Stimulated activated CD4-positive, alpha-beta T cell treated with anti-CD3 and anti-CD28 coated beads, Interleukin-4, amount 100 ng/mL, for 4 hours (primary cell): ENCODE measurements at regions not wholly inside any gene's neighbourhood (a gene's known extent, or its start where the extent isn't known, plus 50 kb on each side); places are given as distances from the start of the nearest gene placed in this dataset.

Experiments
- DNase-seq, 2 experiments: peaks; one replicate each; pipeline ENCODE4 v3.0.0-alpha.2; 2020

DNA sequence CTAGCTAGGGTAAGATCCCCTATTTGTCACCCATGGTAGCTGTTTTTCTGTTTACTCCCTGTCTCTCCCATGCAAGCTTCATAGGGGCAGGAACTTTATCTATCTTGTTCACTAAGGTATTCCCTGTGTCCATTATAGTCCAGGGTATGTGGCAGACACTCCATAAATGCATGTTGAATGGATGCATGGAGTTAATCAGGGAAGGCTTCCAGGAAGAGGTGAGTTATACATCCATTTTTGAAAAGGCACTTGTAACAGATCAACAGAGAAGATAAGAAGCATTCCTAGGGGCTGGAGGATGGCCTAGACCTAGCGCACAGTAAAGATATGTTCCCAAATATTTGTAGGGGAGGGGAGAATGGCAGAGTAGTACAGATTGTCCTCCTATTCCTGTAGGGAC, 130.3 kb downstream of the BUD13 start:
- no peak for DNase-seq

DNA sequence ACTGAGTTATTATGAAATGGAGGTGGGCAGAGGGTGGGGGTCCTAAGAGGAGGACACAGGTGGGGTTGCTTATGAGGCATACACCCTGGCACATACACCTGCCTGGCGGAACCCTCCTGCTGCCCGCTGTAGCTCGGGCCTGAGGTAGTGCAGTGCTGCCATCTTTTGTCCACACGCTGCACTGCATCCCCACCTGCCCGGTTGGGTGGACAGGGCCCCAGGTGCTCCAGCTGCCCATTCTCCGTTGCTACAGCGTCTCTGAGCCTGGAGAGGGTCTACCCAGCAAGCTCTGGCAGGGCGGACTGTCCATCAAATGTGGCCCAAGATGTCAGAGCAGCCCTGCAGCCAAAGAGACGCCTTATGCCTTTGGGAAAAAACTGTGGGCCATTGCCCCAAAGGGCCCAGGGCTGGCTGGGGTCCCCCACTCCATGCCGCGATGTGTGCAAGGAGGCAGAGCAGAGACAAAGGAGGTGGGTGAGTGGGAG, 131.2 kb downstream of the BUD13 start:
- peak in 1 of 2 experiments; percentile 4 for DNase-seq

DNA sequence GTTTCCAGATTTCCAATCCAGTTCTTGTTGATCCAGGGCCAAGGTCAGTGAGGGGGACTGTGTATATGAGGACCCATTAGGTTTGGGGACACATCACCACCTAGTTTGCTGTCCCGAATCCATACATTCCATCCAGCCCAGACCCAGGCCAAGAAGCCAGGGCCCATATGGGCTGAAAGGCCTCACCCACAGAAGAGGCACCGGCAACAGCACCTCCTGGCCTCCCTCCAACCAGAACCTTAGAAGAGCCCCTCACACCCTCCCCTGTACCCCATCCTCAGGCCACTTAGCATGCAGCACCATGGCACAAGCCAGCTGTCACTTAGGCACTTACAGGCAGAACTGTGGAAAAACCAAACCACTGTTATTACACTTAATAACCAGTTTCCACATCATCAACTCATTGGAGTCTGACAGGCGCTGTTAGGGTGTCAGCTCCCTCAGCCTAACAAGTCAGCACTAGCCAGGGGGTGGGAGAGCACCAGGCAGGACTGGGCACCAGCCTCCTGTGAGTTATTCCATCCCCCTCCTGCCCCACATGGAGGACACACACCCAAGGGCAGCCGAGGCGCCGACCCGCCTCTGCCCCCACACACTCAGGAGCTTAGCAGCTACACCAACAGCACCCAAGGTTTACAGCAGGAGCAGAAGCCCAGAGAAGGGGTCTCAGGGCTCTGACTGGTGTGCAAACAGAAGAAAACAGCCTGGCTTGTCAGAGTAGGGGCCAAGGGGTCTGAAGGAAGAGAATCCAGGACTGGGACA, 132.0 kb downstream of the BUD13 start:
- no peak for DNase-seq

DNA sequence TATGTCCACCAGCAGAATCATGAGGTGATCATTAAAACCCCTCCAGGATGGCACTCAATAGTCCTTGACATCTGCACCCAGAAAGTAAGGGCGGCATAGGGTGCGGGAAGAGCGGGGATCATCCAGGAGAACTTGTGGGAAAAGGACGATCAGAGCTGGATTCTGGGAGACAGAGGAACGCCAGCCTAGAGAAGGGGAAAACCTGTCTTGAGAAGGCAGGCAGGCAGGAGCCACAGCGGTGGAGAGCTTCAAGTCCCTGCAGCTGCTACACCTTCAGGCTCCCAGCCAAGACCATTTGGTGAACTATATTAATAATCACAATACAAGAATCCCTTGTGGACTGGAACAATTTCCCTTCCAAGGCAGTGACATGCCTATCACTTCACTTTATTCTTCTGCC, 134.3 kb downstream of the BUD13 start:
- DNase-seq, result no peak

DNA sequence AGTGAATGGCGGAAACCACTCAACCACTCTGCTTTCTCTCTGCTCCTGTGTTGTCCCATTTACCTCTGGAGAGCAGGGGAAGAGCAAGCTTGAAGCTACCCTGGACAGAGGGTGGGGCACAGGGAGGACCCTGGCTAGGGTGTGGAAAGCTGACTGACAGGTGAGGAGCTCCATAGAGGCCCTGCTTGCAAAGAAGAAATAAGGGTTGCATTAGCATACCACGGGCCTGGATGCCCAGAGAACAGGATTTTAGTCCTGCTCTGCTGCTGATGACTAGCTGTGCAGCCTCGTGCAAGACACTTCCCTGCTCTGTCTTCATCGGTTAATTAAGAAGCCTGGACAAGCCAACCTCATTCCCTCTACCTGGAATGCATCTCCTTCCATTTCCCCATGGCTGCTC, 135.0 kb downstream of the BUD13 start:
- DNase-seq, result no peak

DNA sequence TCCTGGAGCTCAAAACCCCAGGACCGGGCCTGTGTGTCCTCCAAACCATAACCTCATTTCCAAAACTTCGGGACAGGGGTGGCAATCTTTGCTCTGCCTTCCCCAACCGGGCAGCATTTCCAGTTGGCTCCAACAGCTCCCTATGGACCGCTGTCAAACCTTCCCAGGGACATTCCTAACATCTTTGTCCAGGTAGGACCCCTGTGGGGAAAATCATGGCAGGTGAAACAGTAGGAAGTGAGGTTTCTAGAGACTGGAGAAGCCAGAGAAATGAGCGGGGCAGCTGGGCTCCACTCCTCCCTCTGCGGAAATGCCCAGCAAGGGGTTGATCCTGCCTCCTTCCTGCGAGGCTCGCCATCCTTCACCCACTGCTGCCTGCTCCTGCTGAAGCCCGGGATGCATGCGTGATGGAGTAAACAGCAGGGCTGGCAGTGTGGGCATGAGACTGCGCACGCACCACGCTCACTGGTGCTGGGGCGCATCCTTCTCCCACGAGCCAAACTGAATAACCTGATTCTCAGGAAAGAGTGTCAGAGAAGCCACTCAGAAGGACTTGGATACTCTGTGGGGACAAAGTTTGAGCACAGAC, 136.4 kb downstream of the BUD13 start:
- no peak for DNase-seq

DNA sequence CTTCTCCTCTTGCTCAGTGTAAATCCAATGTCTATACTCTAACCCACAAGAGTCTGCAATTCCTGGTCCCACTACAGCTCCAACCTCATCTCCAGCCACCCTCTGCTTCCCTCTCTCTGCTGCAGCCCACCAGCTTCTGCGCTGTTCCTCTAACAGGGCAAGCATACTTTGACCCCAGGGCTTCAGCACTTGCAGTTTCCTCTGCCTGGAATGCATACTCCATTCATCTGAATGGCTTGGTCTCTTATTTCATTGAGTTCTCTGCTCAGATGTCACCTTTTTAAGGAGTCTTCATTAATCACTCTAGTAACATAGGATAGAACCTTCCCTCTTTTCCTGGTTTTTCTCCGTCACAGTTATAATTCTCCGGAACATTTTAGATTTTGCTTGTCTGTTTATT, 141.6 kb downstream of the BUD13 start:
- no peak for DNase-seq

DNA sequence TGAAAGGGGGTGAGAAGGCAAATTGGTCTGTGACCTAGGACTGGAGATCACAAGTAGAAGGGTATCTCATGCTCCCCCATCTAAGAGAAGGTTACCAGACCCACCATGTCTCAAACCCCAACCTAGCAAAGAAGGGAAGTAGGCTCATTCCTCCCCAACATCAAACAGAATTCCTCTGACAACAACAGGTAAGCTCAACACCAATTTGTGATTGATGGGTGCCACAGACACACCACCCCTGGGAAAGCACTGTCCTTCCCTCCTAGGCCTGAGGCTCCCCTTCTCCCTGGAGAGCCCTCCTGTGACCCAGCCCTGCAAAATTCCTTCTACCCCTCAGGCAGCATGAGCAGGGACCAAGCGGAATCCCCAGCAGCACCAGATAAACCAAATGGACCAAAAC, 154.3 kb downstream of the BUD13 start:
- DNase-seq, result no peak

DNA sequence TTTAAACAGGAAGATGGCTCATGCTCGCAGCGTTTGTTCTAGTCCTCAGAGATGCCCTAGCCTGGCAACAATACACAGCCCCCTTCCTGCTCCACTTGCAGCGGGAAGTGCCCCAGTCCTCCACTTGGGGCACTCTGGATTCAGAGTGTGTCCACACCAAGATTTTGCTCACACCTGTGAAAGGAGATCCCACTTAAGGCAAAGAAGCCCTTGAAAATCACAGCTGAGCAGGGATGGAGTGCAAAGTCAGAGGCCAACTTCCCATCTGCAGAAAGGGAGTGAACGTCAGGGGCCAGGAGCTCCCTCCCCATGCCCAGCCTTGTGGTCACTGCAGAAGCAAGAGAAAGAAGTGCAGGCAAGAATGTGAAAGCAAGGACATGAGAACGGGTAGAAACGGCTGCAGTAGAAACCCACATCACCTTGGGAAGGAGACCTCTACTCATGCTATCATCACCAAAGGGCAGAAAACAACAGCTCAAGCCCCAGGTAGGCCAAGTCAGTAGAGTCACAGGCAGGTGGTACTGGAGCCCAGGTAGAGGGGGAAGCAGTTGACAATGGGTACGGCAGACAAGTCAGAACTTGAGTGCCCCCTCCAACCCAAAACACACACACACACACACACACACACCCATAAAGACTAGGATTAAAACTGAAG, 157.4 kb downstream of the BUD13 start:
- no peak for DNase-seq

DNA sequence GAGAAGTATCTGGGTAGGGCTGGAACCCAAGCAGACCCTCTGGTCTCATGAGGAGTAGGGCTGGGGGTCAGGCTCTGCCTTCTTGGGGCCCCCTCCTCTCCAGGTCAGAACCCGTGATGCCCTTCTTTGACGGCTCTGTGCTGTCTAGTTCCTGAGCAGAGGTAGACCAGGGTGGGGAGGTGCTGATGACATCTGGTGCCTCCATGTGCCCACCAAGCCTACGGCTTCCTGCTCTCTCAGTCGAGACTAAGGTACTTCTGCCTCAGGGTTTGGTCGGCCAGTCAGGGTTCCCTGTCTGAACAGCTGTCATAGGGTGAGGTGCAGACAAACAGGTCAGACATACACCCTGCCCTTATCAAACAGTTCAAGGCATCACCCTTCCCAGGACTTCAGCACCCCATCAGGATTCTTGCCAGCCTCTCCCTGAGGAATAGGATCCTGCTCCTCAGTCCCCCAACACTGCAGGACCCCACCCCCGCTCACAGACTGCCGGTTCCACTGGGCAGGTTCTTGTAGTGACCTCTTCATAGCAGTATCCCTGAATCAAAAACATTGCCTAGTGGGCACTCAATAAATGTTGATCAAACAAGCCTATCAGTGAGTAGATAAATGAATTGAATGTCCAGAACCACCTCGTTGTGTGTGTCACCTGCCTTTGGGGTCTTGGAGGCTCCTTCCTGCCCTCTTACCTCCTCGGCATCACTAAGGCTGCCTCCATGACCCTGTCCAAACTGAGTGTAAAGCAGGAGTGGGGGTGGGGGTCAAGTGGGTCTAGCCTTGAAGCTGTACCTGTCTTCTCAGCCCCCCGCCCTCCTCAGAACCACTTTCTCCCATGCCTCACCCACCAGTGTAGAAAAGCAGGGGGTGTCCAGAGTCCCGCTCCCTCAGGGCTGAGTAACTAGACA, 158.2 kb downstream of the BUD13 start:
- no peak for DNase-seq

DNA sequence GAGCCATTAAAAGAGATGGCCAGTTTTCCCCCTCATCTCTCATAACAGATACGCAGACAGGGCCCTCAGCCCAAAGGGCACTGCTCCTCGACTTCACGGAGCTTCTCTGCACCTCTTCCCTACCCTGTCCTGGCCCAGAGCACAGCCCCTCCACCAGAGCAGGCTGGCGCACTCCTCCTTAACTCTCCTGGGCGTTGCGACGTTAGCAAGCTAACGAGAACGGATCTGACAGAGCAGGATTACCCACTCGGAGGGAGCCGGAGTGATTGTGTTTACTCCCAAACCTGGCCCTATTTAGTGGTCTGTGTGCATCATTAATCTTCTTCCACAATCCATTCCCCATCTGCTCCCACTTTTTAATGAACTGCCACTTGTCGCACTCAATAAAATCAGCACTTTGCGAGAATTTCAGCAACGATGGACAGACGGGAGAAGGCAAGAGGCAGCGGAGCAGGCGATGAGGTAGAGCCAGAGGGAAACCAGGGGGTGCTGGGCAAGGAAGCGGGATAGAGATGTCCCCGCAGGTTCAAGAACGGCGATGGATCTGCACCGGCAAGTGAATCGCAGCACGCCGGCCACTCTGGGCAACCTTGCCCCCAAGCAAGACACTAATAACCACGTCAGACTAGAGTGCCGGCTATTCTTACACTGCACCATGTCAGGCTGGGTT, 159.4 kb downstream of the BUD13 start:
- DNase-seq, result no peak

DNA sequence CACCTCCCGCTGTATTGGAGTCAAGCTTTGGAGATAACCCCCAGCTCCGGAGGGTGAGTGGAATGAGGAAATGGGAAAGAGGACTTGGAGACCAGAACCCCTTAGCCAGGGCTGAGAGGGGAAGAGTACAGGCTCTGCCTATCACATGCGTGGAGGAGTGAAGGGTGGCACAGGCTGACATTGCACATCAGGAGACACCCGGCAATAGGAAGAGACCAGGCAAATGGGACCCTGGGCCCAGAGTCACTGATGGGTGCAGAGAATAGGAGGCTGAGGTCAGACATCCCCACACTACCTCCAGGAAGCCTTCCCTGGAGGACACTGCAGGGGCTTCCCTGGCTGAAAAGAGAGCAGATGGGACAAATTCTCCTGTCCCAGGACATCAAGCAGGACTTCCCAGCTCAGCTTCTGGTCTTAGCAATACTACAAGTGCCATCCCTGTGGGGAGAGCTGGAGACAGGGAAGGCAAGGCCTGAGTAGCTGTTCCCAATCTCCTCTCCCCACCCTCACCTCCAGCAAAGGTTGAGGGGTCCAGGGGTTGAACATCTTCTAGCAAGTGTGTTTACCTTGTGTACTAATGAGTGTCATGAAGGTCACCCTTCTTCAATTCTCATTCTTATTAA, 160.7 kb downstream of the BUD13 start:
- DNase-seq, result no peak

DNA sequence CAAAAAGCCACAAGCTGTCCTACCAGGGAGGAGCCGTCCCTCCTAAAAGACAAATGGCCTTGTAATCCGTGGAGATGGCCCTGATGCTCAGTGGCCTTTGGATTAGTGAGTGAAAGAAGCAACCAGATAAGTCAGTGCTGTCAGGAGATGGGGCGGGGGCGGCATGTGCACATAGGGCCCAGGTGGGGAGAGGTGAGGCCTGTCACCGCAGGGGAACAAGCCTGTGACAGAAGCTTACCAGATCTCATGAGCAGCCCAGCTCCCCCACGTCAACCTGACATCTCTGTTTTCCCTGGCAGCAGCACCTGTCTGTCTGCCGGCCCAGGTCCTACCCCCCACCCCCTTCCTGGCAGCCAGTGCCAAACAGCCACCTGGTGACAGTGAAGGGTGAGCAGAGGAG, 162.6 kb downstream of the BUD13 start:
- DNase-seq, result no peak

DNA sequence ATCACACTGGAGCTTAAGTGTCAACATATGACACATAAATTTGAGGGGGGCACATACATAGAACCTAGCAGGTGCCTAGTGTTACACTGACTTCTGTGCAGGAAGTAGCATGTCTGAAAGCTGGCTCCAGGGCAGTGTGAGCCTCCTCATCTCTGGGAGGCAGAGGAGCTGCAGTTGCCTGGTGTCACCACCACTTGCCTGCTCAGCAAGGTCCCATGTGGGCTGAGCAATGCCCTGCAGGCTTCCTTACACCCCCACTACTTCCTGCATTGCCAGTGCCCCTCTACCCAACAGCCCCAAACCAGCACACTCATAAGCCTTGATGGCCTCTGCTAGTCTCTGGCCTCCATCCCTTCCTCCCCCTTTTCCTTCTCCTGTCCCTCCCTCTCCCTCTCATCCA, 165.8 kb downstream of the BUD13 start:
- no peak for DNase-seq

DNA sequence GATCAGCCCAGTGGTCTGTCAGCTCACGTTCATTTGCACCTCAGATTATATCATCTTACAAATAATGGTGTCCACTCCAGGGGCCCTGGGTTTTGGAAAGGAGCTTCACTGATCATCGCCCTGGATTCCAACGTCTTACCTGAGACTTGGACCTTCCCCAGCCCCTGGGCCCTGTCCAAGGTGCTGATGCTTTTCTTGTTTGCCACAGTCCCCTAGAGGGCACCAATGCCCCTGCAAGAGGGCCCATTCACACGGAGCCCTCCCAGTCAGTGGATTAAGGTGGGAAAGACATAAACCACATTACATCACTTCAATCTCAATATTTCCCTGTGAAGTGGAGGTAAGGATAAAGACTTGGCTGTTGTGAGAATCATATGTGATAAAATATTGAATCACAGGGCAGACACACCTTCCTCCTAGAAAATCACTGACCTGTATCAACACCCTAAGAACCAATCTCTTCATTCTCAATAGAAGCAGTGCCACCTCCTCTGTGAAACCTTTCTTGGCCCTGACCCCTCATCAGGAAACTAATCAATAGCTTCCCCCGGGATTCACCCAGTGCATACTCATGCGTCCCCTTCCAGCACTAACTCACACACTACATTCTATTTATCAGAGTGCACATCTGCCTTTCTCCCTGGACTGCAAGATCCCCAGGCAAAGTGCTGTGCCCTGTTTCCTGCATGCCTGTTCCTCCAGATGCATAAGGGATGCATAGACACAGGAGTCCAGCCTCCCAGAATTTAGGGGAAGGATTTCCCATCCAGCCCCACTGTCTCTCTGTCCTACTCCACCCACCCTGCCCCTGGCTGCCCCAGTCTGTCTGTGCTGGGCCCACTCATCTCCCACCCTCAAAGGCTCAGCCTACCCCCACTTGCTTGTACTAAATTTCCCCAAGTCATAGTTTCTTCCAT, 167.0 kb downstream of the BUD13 start:
- DNase-seq, result peak in 1 of 2 experiments; percentile 3

DNA sequence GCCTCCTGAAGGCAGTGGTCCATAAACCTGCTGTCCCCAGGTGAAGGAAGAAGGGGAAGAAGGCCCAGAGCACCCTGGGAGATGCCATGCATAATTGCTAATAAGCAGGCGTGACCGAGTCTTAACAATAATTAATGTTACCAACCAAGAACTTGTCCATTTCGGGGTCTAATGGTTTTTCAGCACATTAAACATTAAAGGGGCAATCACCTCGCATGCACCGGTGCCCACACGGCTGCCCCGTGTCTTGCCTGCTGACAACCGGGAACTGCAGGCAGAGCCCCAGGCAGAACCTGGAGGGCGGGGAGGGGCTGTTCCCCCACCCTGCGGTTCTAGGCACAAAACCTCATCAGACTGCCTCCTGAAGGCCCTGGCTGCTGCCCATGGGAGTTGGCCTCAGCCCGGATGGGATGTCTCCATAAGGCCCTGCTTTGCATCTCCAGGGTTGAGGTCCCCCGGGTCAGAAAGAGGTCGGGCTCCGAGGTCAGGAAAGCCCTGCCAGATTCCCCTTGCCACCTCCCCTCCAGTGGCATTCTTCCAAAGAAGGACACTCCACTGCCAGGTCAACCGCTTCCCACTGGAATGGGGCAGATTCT, 169.0 kb downstream of the BUD13 start:
- DNase-seq, result no peak

DNA sequence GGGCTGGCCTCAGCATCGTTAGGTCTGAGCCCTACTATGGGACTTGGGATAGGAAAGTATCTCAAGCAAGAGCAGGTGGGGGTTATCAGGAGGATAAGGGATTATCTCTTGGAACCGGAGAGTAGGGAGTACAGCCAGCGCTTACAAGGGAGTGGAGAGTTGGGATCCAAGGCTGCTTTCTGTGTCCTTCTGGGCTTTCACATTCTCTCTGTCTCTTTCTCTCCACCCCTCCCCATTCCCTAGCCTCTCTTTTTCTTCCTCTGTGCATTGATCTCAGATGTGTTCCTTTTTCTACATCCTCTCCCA, 170.2 kb downstream of the BUD13 start:
- DNase-seq, result no peak

DNA sequence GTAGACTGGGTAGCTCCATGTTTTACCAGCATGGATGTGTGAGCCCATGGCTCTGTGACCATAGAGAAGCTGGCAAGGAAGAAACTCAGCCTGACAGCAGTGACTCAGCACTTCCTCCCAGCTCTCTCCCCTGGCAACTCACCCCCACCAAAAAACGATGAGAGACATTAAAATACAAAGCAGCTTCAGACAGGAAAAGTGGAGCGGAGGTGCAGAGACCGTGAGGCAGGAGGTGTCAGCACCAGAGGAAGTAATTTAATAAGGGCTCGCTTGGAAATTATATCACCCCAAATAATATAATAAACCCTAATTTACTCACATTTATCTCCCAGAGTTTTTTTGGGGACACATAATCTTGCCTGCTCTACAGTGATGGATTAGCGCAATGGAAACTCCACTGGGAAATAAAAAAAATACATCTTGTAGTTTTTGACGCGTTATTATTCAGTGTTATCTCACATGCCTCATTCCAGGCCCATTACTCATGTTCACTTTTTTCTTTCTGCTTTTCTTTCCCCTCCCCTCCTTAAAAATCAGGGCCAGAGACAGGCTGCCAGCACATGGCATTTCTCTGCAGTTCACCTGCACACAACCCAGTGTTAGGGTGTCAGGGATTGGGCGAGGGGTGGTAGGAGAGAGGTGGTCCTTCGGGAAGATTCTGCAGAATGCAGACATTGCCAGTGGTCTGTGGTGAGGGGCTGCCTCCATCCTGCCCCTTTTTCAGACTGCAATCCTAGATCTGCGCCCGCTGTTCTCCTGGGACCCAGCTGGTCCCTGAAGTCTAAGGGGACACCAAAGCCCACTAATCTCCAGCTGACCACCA, 170.8 kb downstream of the BUD13 start:
- DNase-seq, result no peak

DNA sequence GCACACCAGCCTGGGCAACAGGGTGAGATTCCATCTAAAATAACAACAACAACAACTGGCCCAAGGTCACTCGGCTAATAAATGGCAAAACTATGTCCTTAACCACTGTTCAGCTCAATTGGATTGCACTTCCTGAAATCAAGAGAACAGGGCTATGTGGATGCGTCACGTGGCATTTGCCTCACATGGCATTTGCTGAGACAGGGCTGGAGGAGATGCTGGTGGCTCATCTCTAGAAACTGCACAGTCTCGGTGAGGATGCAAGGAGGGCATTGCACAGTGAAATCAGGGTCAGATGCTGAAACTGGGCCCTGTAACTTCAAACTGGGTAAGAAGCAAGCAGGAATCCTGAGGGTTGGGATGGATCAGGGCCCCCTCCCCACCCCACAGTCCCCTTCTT, 171.9 kb downstream of the BUD13 start:
- no peak for DNase-seq

DNA sequence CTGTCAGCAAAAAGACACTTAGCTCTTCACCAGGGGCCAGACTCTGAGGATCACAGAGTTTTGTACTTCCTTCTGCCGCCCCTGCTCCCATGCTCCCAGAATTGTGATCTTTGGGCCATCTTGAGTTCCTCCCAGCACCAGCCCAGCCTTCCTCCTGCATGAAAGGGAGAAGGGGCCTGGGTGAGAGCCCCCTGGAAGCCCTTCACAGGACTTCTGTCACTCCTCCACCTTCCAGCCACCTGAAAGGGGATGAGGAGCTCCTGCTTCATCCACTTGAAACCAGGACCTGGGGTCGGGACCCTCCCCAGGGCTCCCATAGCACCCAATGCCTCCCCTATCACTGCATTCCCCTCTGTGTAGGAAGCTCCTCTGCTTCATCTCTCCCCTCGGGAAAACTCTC, 174.2 kb downstream of the BUD13 start:
- DNase-seq, result no peak
